Prostate gland (tissue), 2 donors: ENCODE measurements at regions not wholly inside any gene's neighbourhood (a gene's known extent, or its start where the extent isn't known, plus 50 kb on each side); places are given as distances from the start of the nearest gene placed in this dataset.

Experiments
- POLR2A ChIP-seq: fragments of 450-650 bp; IDR thresholded peaks from one replicate; pipeline ENCODE4 v1.6.1; 2016; ENCODE audit warnings: antibody characterized with exemption, mild to moderate bottlenecking
- POLR2AphosphoS5 ChIP-seq: sonication (generic); formaldehyde crosslinking; IDR thresholded peaks from one replicate; pipeline ENCODE4 v1.6.1; 2017; ENCODE audit warnings: antibody characterized with exemption
- TF ChIP-seq, protein P1 (sequence below), 4 experiments: fragments of 200-600 bp in 2 of 4; fragments of 450-650 bp in 2 of 4; sonication (generic) in 2 of 4; IDR thresholded peaks; 1 replicate in 3 of 4; 2 replicates in 1 of 4; pipeline ENCODE4 v1.5.1; 2016 to 2019; ENCODE audit warnings: antibody characterized with exemption in 4 of 4, mild to moderate bottlenecking in 2 of 4, moderate library complexity in 2 of 4

DNA sequence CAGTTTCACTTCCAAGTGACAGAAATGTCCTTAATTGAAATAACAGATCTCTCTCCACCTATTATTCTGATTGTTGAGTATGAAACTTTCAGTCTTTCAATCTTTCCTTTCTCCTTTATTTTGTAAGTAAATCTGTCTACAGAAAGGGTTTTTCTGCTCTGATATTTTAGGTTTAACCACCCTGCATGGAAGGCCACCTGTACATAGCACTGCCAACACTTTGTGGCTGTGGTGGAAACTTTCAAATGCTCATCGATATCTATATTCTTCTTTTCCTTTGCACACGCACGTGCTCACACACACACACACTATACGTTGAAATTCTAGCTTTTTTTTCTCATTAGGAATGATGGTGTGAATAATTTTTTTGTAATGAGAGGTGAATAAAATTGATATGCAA lies 1179.3 kb downstream of the KCNT2 start:
- TF ChIP-seq, protein P1, sequence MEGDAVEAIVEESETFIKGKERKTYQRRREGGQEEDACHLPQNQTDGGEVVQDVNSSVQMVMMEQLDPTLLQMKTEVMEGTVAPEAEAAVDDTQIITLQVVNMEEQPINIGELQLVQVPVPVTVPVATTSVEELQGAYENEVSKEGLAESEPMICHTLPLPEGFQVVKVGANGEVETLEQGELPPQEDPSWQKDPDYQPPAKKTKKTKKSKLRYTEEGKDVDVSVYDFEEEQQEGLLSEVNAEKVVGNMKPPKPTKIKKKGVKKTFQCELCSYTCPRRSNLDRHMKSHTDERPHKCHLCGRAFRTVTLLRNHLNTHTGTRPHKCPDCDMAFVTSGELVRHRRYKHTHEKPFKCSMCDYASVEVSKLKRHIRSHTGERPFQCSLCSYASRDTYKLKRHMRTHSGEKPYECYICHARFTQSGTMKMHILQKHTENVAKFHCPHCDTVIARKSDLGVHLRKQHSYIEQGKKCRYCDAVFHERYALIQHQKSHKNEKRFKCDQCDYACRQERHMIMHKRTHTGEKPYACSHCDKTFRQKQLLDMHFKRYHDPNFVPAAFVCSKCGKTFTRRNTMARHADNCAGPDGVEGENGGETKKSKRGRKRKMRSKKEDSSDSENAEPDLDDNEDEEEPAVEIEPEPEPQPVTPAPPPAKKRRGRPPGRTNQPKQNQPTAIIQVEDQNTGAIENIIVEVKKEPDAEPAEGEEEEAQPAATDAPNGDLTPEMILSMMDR (IDR thresholded peaks at IDR 0.05) = no peak
- TF ChIP-seq POLR2A = no peak
- no peak for TF ChIP-seq POLR2AphosphoS5
